ENCODE measurements at regions not wholly inside any gene's neighbourhood (a gene's known extent, or its start where the extent isn't known, plus 50 kb on each side); places are given as distances from the start of the nearest gene placed in this dataset.
"Not testable (repeated sequence)": the region's sequence is repeated elsewhere in the genome, so short reads cannot be mapped to it uniquely, and the experiment has no call there.

DNA sequence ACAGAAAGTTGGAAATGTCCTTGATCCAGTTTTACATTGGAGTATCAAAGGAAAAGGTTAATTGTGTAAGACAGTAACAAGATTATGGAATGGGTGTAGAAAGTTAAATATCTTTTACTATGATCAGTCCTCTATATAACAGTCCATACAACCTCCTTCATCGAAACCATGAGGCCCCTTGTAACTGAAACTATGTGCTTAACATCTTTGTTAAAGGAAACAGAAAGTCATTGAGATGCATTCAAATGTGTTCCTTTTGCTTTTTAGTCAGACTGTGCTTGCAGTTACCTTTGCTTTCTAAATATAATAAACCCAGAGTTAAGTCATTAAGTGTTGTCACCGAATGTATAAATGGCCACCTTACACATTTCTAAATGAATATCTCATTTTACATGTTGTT, 1298.5 kb downstream of the ROBO2 start:
- POLR2A ChIA-PET, result no interaction called here
- no peak overlapping the region for H3K4me3 ChIP-seq (ENCODE audit: low read depth, low read length)
- H3K27me3 ChIP-seq (ENCODE audit: control insufficient read depth, insufficient read depth, low read length), result no peaks in the 10 kb centered on the region
- no peak for DNase-seq (ENCODE audit: low read depth)
- H3K36me3 ChIP-seq (ENCODE audit: control insufficient read depth, insufficient read depth, low read length), result no peaks in the 10 kb centered on the region
- CTCF ChIA-PET, result no interaction called here
- no peak for TF ChIP-seq CTCF (IDR thresholded peaks at IDR 0.05; ENCODE audit: insufficient read depth, low read depth, low read length)

- Histone ChIP-seq H3K36me3 (ENCODE audit: control insufficient read depth, insufficient read depth, low read length) (no peaks in the 10 kb centered on the region), H3K27me3 (ENCODE audit: control insufficient read depth, insufficient read depth, low read length) (no peaks in the 10 kb centered on the region), H3K4me3 (ENCODE audit: low read depth, low read length) (no peak overlapping the region)
- ChIA-PET CTCF (no interaction called here), POLR2A (no interaction called here)
- no peak for DNase-seq (ENCODE audit: low read depth)
- no peak for TF ChIP-seq CTCF (IDR thresholded peaks at IDR 0.05; ENCODE audit: insufficient read depth, low read depth, low read length)
These were observed 1303.3 kb downstream of the ROBO2 start for GRCh38 chr3:78343221-78343620.

DNA sequence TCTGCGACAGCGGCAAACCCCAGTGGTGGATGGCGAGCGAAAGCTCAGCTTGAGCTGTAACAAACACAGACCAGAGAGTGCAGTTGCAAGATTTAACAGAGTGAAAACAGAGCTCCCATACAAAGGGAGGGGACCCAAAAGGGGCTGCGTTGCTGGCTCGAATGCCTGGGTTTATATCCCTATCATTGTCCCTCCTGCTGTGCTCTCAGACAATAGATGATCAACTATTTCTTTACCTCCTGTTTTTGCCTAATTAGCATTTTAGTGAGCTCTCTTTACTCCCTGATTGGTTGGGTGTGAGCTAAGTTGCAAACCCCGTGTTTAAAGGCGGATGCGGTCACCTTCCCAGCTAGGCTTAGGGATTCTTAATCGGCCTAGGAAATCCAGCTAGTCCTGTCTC, 1304.4 kb downstream of the ROBO2 start:
- CTCF ChIA-PET; H3K27me3 ChIP-seq (ENCODE audit: control insufficient read depth, insufficient read depth, low read length); DNase-seq (ENCODE audit: low read depth); POLR2A ChIA-PET; H3K4me3 ChIP-seq (ENCODE audit: low read depth, low read length); H3K36me3 ChIP-seq (ENCODE audit: control insufficient read depth, insufficient read depth, low read length): not testable (repeated sequence)

GRCh38 chr3:78344918-78345317, 1305.0 kb downstream of the ROBO2 start:
- TF ChIP-seq CTCF (IDR thresholded peaks at IDR 0.05; ENCODE audit: insufficient read depth, low read depth, low read length), result no peak
- ChIA-PET POLR2A (no interaction called here), CTCF (no interaction called here)
- Histone ChIP-seq H3K27me3 (ENCODE audit: control insufficient read depth, insufficient read depth, low read length) (no peaks in the 10 kb centered on the region), H3K36me3 (ENCODE audit: control insufficient read depth, insufficient read depth, low read length) (no peaks in the 10 kb centered on the region), H3K4me3 (ENCODE audit: low read depth, low read length) (no peak overlapping the region)
- DNase-seq (ENCODE audit: low read depth), result no peak

GRCh38 chr3:78347176-78347575, 1307.3 kb downstream of the ROBO2 start:
- ChIA-PET CTCF (no interaction called here), POLR2A (no interaction called here)
- H3K36me3 ChIP-seq (ENCODE audit: control insufficient read depth, insufficient read depth, low read length), result no peaks in the 10 kb centered on the region
- H3K4me3 ChIP-seq (ENCODE audit: low read depth, low read length), result no peak overlapping the region
- no peaks in the 10 kb centered on the region for H3K27me3 ChIP-seq (ENCODE audit: control insufficient read depth, insufficient read depth, low read length)
- TF ChIP-seq CTCF (IDR thresholded peaks at IDR 0.05; ENCODE audit: insufficient read depth, low read depth, low read length), result no peak
- DNase-seq (ENCODE audit: low read depth), result no peak

GRCh38 chr3:78348664-78349063, 1308.8 kb downstream of the ROBO2 start:
- ChIA-PET POLR2A (no interaction called here), CTCF (no interaction called here)
- DNase-seq (ENCODE audit: low read depth), result no peak
- no peak for TF ChIP-seq CTCF (IDR thresholded peaks at IDR 0.05; ENCODE audit: insufficient read depth, low read depth, low read length)
- Histone ChIP-seq H3K27me3 (ENCODE audit: control insufficient read depth, insufficient read depth, low read length) (no peaks in the 10 kb centered on the region), H3K4me3 (ENCODE audit: low read depth, low read length) (no peak overlapping the region), H3K36me3 (ENCODE audit: control insufficient read depth, insufficient read depth, low read length) (no peaks in the 10 kb centered on the region)
